NCI-H187 treated with DMSO at 0.1 percent for 48 hours (cell line): ENCODE measurements at regions not wholly inside any gene's neighbourhood (a gene's known extent, or its start where the extent isn't known, plus 50 kb on each side); places are given as distances from the start of the nearest gene placed in this dataset.
"Not testable (repeated sequence)": the region's sequence is repeated elsewhere in the genome, so short reads cannot be mapped to it uniquely, and the experiment has no call there.

Source experiments
- DNase-seq: peaks from one replicate; lab custom pipeline; 2025; lab: John Stamatoyannopoulos, UW

GRCh38 chr10:120048391-120048790 is 155.9 kb downstream of the SEC23IP start:
- no peak for DNase-seq

GRCh38 chr10:120051671-120052070 is 159.1 kb downstream of the SEC23IP start:
- no peak for DNase-seq

DNA sequence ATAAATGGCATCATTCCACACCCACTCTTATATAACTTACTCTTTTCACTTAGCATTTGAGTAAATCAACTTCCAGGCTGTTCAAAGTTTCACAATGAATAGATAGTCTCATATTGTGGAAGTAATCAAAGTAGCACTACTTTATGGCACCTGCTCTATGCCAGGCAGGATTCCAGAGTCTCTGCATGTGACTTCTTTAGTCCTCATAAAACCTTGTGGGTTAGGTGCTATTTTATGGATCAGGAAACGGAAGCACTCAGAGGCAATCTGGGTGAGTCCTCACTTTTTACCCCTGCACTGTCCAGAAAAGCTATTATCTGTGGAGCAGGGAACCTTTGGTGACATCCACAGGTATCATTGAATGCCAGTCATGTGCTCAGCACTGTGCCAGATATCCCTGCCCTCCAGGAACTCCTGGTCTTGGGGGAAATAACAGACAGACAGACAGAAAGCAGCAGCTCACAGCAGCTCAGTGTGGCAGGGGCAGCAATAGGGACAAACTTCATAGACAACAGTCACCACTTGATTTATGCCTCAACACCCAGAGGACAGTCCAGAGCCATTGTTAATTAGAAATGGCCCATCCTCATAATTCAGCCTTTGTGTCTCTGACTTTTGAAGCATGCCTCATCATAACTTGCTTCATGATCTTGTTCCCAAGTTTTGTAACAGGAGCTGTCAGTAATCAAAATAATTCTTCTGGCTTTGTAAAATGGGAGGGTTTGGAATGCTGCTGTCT is 160.6 kb downstream of the SEC23IP start:
- DNase-seq: no peak

- DNase-seq: not testable (repeated sequence)
Observed at GRCh38 chr10:120059790-120060189, 167.3 kb downstream of the SEC23IP start.

- DNase-seq: no peak
Observed at GRCh38 chr10:120067427-120067826, 174.9 kb downstream of the SEC23IP start.

DNA sequence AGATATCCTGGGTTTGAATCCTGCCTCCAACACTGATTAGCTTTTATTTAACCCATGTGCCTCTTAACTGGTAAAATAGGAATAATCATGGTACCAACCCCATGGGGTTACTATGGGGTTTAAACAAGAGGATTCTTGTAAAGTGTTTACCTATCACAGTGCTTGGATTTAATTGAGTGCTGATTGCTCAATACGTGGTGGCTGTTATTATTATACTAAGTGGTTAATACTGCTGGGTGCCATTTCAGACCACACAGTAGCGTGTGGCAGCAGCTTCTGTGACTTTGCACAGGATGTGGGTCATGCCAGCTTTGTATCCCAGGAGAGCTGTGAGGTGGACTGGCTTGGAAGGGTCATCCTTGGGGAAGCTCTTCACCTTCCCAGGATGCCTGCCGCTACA is 177.2 kb downstream of the SEC23IP start:
- no peak for DNase-seq

DNA sequence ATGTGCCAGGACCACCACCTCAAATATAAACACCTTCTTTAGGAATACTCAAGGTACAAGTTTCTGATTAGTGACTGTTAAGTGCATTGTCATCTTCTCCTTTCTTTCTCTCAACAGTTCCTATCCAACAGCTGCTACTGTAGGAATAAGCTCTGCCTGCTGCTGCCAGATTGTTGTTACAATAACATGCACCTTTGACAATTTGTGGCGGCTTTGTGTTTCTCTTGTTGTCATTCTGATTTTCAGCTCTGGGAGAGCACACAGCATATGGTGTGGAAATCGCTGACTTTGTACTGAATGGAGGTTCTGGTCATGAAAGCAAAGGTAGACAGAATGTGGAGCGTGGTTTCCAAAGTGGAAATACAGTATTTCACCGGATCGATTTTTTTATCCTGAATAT is 182.8 kb downstream of the SEC23IP start:
- no peak for DNase-seq

DNA sequence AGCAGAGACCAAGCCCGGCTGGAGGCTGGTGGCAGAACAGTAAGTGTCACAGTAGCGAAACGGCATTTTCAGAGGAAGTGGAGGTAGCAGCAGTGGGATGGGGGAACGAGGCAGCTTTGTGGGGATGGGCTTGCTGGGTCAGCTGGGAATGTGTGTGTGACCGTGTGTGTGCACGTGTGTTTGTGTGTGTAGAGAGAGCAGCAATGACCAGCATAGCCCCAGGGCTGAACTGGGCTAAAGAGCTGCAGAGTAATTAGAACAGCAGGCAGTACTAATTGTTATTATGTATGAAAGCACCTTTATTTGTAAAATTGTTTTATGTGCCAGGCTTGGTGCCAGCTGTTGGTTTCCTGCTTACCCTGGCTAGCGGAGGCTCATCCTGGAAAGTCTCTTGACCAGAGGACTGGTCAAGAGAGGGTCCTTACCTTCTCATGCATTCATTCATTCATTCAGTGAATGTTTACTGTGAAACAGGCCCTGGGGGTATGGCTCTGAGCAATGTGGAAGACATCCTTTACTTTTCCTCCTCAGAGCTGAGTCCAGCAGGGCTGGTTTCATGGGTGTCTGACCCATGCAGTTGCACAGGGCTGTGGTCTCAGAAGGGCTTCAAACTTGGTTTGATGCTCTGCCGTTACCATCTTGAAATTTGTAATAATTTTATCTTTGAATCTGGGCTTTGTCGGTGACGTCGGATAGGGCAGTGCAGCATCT is 184.6 kb downstream of the SEC23IP start:
- no peak for DNase-seq

GRCh38 chr10:120077707-120078492 is 185.4 kb downstream of the SEC23IP start:
- no peak for DNase-seq

DNA sequence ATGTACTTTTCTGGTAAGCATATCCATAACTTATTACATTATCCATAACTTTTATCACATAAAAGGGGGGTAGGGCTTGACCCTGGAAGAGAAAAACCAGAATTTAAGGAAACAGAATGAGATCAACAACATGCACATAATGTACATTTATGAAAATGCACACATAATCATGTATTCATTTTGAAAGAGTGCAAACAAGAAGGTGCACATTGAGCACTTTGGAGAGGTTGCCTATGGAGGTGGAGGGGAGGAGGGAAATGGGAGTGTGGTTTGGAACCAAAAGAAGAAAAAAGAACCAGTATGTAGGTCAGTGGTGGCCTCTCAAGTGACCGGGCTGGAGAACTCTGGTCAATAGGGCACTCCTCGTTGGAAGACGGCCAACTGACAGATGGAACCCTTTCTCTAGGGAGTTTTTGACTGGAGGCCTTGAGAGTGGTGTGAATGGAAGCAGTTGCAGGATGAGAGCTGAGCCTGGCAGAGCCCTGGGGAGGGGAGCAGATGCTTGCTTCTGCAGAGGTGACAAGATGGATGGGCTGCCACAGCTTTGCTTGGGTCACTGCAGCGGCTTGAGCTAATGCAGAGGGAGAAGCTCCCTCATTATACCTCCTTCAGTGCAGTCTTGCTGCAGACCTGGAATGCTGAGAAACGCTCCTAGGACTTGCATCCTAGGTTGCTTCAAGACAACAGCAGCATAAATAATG is 192.7 kb downstream of the SEC23IP start:
- no peak for DNase-seq

GRCh38 chr10:120086066-120086465 is 193.5 kb downstream of the SEC23IP start:
- DNase-seq: no peak

- no peak for DNase-seq
Observed at GRCh38 chr10:120087109-120087508, 194.6 kb downstream of the SEC23IP start.

- no peak for DNase-seq
Observed at GRCh38 chr10:120095875-120096274, 203.3 kb downstream of the SEC23IP start.

GRCh38 chr10:120097766-120098165 is 205.2 kb downstream of the SEC23IP start:
- no peak for DNase-seq

GRCh38 chr10:120098232-120098930 is 205.9 kb downstream of the SEC23IP start:
- no peak for DNase-seq

GRCh38 chr10:120103738-120104560 is 211.4 kb downstream of the SEC23IP start:
- no peak for DNase-seq

- DNase-seq: no peak
Observed at GRCh38 chr10:120105001-120105400, 212.5 kb downstream of the SEC23IP start.

GRCh38 chr10:120105492-120105891 is 213.0 kb downstream of the SEC23IP start:
- no peak for DNase-seq

DNA sequence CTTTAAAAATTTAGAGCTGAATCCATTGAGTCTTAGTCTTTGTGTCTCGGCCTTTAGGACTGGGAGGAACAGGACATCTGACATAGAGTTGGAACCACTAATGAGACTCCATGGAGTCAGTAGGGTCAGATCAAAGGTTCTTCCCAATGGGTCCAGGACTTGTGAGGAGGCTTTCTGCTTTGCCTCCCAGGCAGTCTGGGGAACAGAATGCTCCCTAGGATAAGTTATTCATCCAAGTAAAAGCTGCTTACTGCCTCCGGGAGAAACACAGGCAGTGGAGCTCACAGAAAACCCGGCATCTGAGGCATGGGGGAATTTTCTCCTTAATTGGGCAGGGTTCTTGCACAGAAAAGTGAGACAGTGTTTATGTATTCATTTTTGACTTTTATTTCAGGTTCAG is 216.4 kb downstream of the SEC23IP start:
- DNase-seq: no peak

- DNase-seq: not testable (repeated sequence)
Observed at GRCh38 chr10:120109725-120110124, 217.2 kb downstream of the SEC23IP start.

GRCh38 chr10:120110196-120110595 is 217.7 kb downstream of the SEC23IP start:
- DNase-seq: no peak
